Activated CD4-positive, alpha-beta T cell treated with anti-CD3 and anti-CD28 coated beads, Interleukin-2, amount 50 U/mL, for 16 hours (primary cell): ENCODE measurements at regions not wholly inside any gene's neighbourhood (a gene's known extent, or its start where the extent isn't known, plus 50 kb on each side); places are given as distances from the start of the nearest gene placed in this dataset.
"Not testable (repeated sequence)": the region's sequence is repeated elsewhere in the genome, so short reads cannot be mapped to it uniquely, and the experiment has no call there.

Experiments used
- DNase-seq: peaks from one replicate; pipeline ENCODE4 v3.0.0-alpha.2; 2020

DNA sequence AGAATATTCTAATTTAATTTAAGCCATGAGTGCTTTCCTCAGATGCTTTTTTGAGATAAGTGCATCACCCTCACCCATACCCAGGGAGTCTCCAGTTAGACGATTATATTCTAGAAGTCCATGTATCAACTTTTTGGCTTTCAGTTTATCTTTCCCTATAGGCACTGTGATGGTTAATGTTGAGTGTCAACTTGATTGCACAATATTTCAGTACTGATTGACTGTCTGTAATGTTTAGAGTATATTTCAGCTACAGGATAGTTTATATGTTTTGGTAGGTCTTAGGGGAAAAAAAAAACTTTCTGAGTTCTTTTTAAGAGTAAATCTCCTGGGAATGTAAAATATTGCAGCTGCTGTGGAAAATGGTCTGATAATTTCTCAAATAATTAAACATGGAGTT is 535.4 kb downstream of the ADRA2A start:
- no peak for DNase-seq

DNA sequence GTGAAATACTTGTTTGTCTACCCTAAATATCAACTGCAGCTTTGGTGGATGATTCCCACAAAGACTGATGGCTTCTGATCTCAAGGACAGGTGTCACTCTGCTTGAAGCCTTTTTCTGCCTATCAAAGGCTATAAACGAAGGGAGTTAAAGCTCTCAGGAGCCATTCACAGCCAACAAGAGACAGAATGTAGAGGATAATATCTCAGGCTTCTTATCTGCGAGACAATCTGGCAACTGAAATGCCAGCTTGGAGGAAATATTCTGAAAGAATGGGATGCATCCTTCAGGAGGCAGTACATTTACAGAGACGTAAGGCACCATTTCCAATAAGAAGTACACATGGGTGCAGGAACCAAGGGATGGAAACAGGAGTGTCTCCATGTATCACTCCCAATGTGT is 549.4 kb downstream of the GPAM start:
- DNase-seq: no peak

DNA sequence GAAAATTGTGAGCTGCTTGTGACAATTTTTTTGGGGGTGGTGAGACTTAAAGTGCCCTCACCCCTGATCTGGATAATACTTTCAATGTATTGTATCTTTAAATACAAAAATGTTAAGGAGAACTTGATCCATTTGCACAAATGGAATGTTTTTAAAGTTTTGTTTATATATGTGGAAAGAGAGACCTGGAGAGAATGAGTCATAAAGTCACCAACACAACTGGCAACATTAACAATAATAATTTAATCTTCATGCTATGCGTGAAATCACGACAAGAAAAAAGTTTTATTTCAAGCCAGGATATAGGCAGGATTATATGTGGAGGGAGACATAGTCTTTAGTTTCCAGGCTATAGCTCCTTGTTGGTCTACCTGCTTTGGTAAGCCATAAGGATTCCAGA is 537.5 kb downstream of the GPAM start:
- DNase-seq: no peak

DNA sequence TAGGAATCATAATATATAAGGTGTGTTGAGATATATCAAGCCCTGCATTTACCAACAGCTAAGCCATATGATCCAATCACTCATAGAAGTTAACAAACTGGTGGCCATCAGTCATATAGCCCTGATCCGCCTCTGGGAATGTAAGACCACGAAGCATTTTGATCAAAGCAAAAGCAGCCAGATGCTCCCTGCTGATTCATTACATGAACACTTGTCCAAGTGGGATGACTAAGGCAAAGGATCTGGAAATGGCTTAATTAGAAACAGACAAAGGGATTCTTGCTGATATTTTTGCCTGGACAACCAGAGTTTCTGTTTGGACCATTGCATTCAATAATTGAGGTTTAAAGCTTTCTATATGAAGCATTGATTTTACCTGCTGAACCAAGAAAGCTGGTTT is 535.5 kb downstream of the GPAM start:
- DNase-seq: no peak

DNA sequence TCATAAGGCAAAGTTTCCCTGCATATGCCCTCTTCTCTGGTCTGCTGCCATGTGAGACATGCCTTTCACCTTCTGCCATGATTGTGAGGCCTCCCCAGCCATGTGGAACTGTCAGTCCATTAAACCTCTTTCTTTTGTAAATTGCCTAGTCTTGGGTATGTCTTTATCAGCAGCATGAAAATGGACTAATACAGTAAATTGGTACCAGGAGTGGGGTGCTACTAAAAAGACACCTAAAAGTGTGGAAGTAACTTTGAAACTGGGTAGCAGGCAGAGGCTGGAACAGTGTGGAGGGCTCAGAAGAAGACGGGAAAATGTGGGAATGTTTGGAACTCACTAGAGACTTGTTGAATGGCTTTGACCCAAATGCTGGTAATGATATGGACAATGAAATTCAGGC is 534.5 kb downstream of the GPAM start:
- DNase-seq: not testable (repeated sequence)

DNA sequence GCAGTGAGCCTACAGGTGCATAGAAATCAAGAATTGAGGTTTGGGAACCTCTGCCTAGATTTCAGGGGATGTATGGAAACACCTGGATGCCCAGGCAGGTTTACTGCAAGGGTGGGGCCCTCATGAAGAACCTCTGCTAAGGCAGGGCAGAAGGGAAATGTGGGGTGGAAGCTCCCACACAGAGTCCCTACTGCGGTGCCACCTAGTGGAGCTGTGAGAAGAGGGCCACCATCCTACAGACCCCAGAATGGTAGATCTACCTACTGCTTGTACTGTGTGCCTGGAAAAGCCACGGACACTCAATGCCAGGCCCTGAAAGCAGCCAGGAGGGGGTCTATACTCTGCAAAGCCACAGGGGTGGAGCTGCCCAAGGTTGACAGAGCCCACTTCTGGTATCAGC is 533.5 kb downstream of the GPAM start:
- peak; percentile 2 for DNase-seq

GRCh38 chr10:111656066-111656465 is 527.5 kb downstream of the GPAM start:
- no peak for DNase-seq

GRCh38 chr10:111677759-111678158 is 505.8 kb downstream of the GPAM start:
- DNase-seq: no peak

DNA sequence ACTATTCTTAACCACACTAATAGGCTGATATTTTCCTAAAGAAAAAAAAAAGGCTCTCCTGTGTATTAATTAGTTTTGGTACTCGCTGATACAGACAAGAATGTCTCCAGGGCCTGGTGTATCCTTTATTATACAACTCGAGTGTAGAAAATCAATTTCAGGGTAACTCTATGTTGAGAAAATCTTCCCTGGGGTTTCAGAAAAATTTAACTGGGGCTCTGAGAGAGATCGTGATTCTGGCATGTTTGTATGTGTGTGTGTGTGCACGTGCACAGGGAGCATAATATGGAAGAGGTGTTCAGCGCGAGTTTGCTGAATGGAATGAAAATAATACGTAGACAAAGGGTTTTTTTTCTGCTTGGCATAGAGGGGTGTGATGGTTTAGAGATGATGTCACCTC is 496.8 kb downstream of the GPAM start:
- DNase-seq: no peak

GRCh38 chr10:111698711-111699110 is 484.9 kb downstream of the GPAM start:
- DNase-seq: no peak

DNA sequence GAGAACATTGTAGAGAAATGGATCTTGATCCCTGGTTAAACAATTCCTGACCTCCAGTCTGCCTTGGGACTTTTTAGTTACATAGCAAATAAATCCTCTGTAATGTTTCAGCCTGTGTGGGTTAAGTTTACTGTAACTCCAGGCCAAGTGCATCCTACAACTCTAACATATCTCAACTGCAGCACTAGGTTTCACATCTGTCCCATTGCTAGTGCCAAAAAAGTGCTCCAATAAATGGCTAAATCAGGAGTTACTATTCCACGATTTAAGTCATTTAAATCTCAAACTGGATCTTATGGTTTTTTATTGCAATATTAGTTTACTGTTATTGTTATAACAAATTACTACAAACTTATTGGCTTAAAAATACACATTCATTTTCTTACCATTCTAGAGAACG is 479.6 kb downstream of the GPAM start:
- no peak for DNase-seq

DNA sequence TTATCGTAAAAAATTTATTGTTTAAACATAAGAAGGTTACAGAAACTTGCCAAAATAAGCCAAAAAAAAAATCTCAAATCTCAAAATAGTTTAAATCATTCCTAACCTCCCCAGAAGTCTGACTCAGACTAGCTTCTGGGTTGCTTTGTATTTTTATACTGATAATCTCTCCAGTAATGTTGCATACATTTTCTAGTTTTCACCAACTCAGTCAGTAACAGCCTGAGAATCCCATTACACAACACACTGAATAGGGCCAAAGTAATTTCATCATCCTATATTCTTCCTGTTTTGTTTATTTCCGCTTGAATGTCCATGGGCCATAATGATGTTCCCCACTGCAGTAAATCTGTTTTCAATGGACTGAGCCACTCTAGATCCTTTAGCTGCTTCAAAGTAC is 478.5 kb downstream of the GPAM start:
- no peak for DNase-seq

- no peak for DNase-seq
Observed at GRCh38 chr10:111706331-111706730, 477.2 kb downstream of the GPAM start.

DNA sequence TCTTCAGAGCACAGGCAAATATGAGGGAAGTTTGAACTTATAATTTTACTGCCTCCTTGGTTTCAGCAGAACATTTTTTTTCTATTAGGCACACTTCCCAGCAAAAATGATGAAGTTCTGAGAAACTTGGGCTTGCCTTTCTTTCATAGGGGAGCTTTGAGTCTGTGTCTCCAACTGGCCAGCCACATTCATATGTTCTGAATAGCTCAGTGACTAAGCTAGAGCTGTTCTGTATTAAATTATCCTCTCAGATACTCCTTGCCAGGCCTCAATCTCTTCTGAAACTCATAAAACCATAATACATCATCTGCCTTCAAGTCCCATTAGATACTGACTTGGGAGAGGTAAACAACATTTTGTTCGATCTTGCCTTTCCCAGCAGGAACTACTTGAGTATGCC is 476.5 kb downstream of the GPAM start:
- DNase-seq: no peak

- DNase-seq: no peak
Observed at GRCh38 chr10:111709603-111710002, 474.0 kb downstream of the GPAM start.

GRCh38 chr10:111716032-111716431 is 467.5 kb downstream of the GPAM start:
- DNase-seq: no peak

DNA sequence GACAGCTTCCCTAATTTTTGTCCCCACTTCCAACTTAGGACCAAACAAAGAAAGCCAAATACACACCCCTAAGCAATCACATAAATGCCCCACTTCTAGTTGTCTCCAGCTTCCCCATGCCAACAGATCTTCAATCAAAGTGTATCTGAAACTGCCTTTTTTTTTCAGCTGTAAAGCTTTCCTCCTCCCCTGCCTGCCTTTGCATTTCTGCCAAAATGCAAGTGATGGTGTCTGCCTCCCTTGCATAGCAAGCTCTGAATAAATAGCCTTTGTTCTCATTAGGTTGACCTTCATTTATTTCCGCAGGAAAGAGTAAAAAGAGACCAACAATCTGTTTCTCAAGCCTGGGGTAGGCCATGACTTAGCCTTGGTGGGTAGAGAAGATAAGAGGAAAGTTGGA is 459.4 kb downstream of the GPAM start:
- DNase-seq: no peak

- DNase-seq: no peak
Observed at GRCh38 chr10:111725050-111725449, 458.5 kb downstream of the GPAM start.

DNA sequence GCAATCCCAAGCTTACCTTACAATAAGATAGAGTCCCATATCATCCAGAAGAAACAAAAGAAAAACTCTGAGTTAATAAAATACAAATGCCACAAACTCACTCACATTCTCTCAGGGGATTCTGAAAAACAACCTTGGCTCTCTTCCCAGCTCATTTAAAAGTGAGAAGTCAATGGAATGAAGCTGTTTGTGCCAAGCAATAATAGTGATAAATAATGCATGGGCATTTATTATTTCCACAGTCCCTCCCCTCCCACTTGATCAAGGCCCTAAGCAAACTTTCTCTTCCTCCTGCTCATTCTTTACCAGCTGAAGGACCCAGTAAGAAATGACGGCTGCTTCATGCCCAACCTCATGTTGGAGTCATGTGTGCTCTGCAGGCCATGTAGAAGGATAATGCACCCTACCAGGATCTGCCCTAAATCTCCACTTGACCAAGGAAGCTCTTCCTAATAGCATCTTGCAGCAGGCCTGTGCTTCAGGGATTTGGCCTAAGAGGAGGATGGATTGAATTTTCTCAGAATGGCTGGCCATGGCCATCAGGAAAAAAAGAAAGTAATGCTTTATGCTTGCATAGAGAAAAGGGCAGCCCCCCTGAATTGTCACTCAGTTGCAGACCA is 451.3 kb downstream of the GPAM start:
- no peak for DNase-seq

- DNase-seq: no peak
Observed at GRCh38 chr10:111739125-111739873, 444.3 kb downstream of the GPAM start.

DNA sequence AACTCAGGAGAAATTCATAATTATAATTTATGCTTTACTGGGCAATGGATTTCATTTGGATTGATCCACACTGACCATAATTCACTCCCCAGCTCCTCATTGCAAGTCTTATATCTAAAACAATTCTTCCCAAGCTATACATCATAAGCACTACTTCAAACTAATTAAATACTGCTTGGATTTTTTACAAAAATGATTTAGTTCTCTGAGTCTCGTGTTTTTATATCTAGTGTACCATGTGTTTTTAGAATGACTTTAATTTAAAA is 443.8 kb downstream of the GPAM start:
- no peak for DNase-seq

- no peak for DNase-seq
Observed at GRCh38 chr10:111745982-111746381, 437.6 kb downstream of the GPAM start.

DNA sequence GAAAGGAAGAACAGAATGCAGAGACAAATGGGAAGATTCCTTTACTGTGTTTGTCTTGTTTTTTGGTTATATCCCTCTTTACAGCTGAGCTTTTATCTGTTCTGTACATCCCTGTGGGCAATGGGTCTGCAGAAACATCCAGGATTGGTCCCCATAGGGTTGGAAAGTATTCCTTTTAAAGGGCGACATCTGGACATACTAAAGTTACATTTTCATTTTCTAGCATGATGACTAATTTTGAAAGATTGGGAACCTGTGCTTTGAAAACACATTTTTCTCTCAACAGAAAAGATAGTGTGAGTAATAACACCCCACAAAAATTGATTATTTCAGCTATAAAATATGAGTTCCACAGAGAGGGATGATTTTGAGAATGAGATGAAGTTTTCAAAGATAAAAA is 435.8 kb downstream of the GPAM start:
- no peak for DNase-seq

- DNase-seq: no peak
Observed at GRCh38 chr10:111748184-111748583, 435.4 kb downstream of the GPAM start.

DNA sequence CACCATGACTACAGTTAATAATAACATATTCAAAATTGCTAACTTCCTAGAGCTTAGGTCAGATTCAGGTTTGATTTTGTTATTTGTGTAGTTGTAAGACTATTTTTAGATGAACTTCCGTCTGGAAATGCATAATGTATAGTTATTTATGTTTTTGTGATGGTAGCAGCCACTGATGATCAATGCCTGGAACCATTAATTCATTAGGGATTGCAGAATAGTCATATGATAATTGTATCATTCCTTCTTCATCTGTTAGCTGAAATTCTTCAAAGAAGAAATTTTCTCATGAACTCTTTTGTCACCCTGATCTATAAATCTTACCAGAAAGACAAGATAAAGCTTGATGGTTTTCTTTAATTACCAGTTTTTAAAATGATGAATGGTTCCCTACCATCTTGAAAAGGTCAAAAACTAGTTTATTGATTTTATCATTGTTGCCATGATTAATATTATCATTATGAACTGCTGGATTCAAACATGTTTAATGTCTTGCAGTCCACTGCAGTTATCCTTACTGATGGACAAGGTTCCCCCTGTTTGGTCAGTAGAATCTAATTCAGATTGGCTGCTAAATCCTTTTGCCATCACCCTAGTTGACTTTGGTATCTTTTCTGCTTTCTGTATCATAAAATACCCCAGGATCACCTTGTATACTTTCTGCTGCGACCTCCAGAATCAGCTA is 433.3 kb downstream of the GPAM start:
- DNase-seq: no peak
